ENCODE measurements at regions not wholly inside any gene's neighbourhood (a gene's known extent, or its start where the extent isn't known, plus 50 kb on each side); places are given as distances from the start of the nearest gene placed in this dataset.

GRCh38 chr4:77432717-77433417, 172.8 kb upstream of the CXCL13 start:
- TF ChIP-seq, protein P1, sequence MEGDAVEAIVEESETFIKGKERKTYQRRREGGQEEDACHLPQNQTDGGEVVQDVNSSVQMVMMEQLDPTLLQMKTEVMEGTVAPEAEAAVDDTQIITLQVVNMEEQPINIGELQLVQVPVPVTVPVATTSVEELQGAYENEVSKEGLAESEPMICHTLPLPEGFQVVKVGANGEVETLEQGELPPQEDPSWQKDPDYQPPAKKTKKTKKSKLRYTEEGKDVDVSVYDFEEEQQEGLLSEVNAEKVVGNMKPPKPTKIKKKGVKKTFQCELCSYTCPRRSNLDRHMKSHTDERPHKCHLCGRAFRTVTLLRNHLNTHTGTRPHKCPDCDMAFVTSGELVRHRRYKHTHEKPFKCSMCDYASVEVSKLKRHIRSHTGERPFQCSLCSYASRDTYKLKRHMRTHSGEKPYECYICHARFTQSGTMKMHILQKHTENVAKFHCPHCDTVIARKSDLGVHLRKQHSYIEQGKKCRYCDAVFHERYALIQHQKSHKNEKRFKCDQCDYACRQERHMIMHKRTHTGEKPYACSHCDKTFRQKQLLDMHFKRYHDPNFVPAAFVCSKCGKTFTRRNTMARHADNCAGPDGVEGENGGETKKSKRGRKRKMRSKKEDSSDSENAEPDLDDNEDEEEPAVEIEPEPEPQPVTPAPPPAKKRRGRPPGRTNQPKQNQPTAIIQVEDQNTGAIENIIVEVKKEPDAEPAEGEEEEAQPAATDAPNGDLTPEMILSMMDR (IDR thresholded peaks at IDR 0.05; ENCODE audit: low read depth, low read length): no peak
- no peak for DNase-seq (ENCODE audit: low read depth, low spot score)
- H3K4me3 ChIP-seq (ENCODE audit: low read depth, low read length): no peak overlapping the region
- in situ Hi-C loops (cut with HindIII; ENCODE audit: low sequenced_read_pairs): no loop called here

DNA sequence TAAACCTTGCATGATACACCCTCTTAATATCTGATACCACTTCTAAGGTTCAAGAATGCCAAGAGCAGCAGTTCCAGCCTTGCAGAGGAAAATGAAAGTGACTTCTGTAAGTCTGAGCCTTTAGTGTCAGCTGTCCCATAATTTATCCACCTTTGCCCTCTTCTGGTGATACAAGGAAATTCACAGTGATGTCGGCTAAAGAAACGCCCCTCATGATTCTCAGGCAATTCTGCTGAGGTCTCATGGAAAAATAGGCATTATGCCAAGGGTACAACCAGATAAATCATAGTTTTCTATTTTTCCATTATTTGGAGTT, 172.2 kb upstream of the CXCL13 start:
- in situ Hi-C loops (cut with HindIII; ENCODE audit: low sequenced_read_pairs): no loop called here
- DNase-seq (ENCODE audit: low read depth, low spot score): peak; percentile 43
- no peak overlapping the region for H3K4me3 ChIP-seq (ENCODE audit: low read depth, low read length)
- TF ChIP-seq, protein P1 (IDR thresholded peaks at IDR 0.05; ENCODE audit: low read depth, low read length): peak; percentile 35

GRCh38 chr4:77434299-77435092, 171.1 kb upstream of the CXCL13 start:
- H3K4me3 ChIP-seq (ENCODE audit: low read depth, low read length): no peak overlapping the region

GRCh38 chr4:77437079-77437478, 168.5 kb upstream of the CXCL13 start:
- in situ Hi-C loops (cut with HindIII; ENCODE audit: low sequenced_read_pairs): no loop called here
- H3K4me3 ChIP-seq (ENCODE audit: low read depth, low read length): no peak overlapping the region
- no peak for DNase-seq (ENCODE audit: low read depth, low spot score)
- TF ChIP-seq, protein P1 (IDR thresholded peaks at IDR 0.05; ENCODE audit: low read depth, low read length): no peak

More at GRCh38 chr4:77434299-77435092, 171.1 kb upstream of the CXCL13 start:
- in situ Hi-C loops (cut with HindIII; ENCODE audit: low sequenced_read_pairs): no loop called here
- TF ChIP-seq, protein P1 (IDR thresholded peaks at IDR 0.05; ENCODE audit: low read depth, low read length): no peak
- DNase-seq (ENCODE audit: low read depth, low spot score): no peak

DNA sequence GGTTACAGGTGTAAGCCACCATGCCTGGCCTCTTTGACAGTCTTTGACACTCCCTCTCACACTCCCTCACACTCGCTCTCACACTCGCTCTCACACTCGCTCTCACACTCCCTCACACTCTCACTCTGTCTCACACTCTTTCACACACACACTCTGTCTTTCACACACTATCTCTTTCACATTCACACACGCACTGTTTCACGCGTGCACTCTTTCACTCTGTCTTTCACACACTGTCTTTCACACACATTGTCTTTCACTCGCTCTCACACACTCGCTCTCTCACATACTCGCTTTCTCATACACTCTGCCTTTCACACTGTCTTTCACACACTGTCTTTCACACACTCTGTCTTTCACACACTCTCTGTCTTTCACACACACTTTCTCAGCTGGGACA, 167.1 kb upstream of the CXCL13 start:
- H3K4me3 ChIP-seq (ENCODE audit: low read depth, low read length): no peak overlapping the region
- no peak for DNase-seq (ENCODE audit: low read depth, low spot score)
- TF ChIP-seq, protein P1 (IDR thresholded peaks at IDR 0.05; ENCODE audit: low read depth, low read length): no peak
- in situ Hi-C loops (cut with HindIII; ENCODE audit: low sequenced_read_pairs): no loop called here

DNA sequence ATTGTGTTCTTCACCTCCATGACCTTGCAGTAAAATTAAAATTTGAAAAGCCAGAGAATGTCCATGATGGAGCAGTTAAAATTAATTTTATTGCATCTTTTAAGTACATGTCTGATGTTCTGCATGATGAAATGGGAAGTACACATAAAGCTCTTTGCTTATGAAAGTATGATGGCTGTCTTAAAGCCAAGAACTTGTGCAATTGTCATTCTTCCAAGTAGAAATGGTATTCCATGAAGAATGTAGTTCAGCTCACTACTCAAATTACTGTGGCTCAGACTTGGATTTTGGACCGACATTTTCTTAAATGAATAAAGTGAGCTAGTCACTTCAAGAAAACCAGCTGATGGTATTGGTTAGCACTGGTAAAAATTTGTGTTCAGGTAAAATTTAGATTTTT, 161.7 kb upstream of the CXCL13 start:
- no peak for DNase-seq (ENCODE audit: low read depth, low spot score)
- no peak overlapping the region for H3K4me3 ChIP-seq (ENCODE audit: low read depth, low read length)
- TF ChIP-seq, protein P1 (IDR thresholded peaks at IDR 0.05; ENCODE audit: low read depth, low read length): no peak
- in situ Hi-C loops (cut with HindIII; ENCODE audit: low sequenced_read_pairs): no loop called here
